ENCODE measurements at regions not wholly inside any gene's neighbourhood (a gene's known extent, or its start where the extent isn't known, plus 50 kb on each side); places are given as distances from the start of the nearest gene placed in this dataset.
"Not testable (repeated sequence)": the region's sequence is repeated elsewhere in the genome, so short reads cannot be mapped to it uniquely, and the experiment has no call there.

GRCh38 chr2:166743482-166743881 lies 144.8 kb upstream of the XIRP2 start:
- DNase-seq (ENCODE audit: low read depth, low spot score); H3K4me3 ChIP-seq (replicated peaks in 1 of 2; ENCODE audit: low read depth in 1 of 2, low read length in 2 of 2); H2AFZ ChIP-seq (ENCODE audit: low read depth, low read length, poor library complexity, severe bottlenecking); H3K4me1 ChIP-seq (ENCODE audit: control insufficient read depth in 1 of 2, insufficient read depth in 2 of 2, low read length in 2 of 2); H3K79me2 ChIP-seq (ENCODE audit: insufficient read depth, low read length); H4K20me1 ChIP-seq (ENCODE audit: insufficient read depth); intact Hi-C loops (cut with micrococcal nuclease); H3K27ac ChIP-seq (ENCODE audit: low read depth, low read length); POLR2A ChIA-PET; H3K9ac ChIP-seq (ENCODE audit: low read length); CTCF ChIA-PET; H3K4me2 ChIP-seq (ENCODE audit: low read length); RAD21 ChIA-PET (ENCODE audit: low non-redundant PET in 1 of 2, low total read pairs in 2 of 2, uncharacterized antibody in 2 of 2, unreplicated experiment in 2 of 2); H3K27me3 ChIP-seq (ENCODE audit: insufficient read depth, low read length); BruUV-seq (replicated peaks); H3K9me2 ChIP-seq (ENCODE audit: insufficient read depth); ATAC-seq; H3K36me3 ChIP-seq (ENCODE audit: control insufficient read depth in 1 of 2, insufficient read depth in 2 of 2, low read length in 2 of 2): not testable (repeated sequence)
- H3K9me3 ChIP-seq (ENCODE audit: control insufficient read depth in 1 of 2, insufficient read depth in 1 of 2, low read depth in 1 of 2, low read length in 2 of 2): peaks cover 0 to 17% of the 10 kb centered on the region in 2 experiments; a peak in 1 of 4 replicates

- H3K4me1 ChIP-seq (ENCODE audit: control insufficient read depth in 1 of 2, insufficient read depth in 2 of 2, low read length in 2 of 2): no peaks in the 10 kb centered on the region
- H3K36me3 ChIP-seq (ENCODE audit: control insufficient read depth in 1 of 2, insufficient read depth in 2 of 2, low read length in 2 of 2): no peaks in the 10 kb centered on the region
- H4K20me1 ChIP-seq (ENCODE audit: insufficient read depth): no peaks in the 10 kb centered on the region
- intact Hi-C loops (cut with micrococcal nuclease): no loop called here
- H3K9ac ChIP-seq (ENCODE audit: low read length): no peak overlapping the region
- H2AFZ ChIP-seq (ENCODE audit: low read depth, low read length, poor library complexity, severe bottlenecking): no peak overlapping the region
- H3K27me3 ChIP-seq (ENCODE audit: insufficient read depth, low read length): no peaks in the 10 kb centered on the region
- BruUV-seq (replicated peaks): no TSS peak
- H3K79me2 ChIP-seq (ENCODE audit: insufficient read depth, low read length): no peaks in the 10 kb centered on the region
- no peak overlapping the region for H3K4me3 ChIP-seq (replicated peaks in 1 of 2; ENCODE audit: low read depth in 1 of 2, low read length in 2 of 2)
- POLR2A ChIA-PET: no interaction called here
- ATAC-seq: no peak
- H3K9me3 ChIP-seq (ENCODE audit: control insufficient read depth in 1 of 2, insufficient read depth in 1 of 2, low read depth in 1 of 2, low read length in 2 of 2): peaks cover 0 to 17% of the 10 kb centered on the region in 2 experiments; a peak in 2 of 4 replicates
- no peak for TF ChIP-seq SP1 (IDR thresholded peaks at IDR 0.05; ENCODE audit: low read depth)
- no peak for TF ChIP-seq ZNF274 (IDR thresholded peaks at IDR 0.05; ENCODE audit: low read depth, low read length)
- no peak for TF ChIP-seq TCF7L2 (IDR thresholded peaks at IDR 0.05; ENCODE audit: borderline replicate concordance, extremely low read depth, insufficient read depth, insufficient read length)
- no peak for TF ChIP-seq EZH2 (IDR thresholded peaks at IDR 0.05)
- TF ChIP-seq SIN3A (IDR thresholded peaks at IDR 0.05; ENCODE audit: low read depth): no peak
- no peak for TF ChIP-seq POLR2A (IDR thresholded peaks at IDR 0.05; ENCODE audit: borderline replicate concordance, extremely low read depth, insufficient read depth, insufficient read length)
- TF ChIP-seq CEBPB (IDR thresholded peaks at IDR 0.05; ENCODE audit: low read depth): no peak
- TF ChIP-seq ELF1 (IDR thresholded peaks at IDR 0.05; ENCODE audit: borderline replicate concordance, low read depth): no peak
- no peak for TF ChIP-seq REST (IDR thresholded peaks at IDR 0.05; ENCODE audit: low read depth)
- TF ChIP-seq YY1 (IDR thresholded peaks at IDR 0.05; ENCODE audit: extremely low read depth, insufficient replicate concordance, low read depth, low read length): no peak
- TF ChIP-seq ATF3 (IDR thresholded peaks at IDR 0.05): no peak
- H3K9me2 ChIP-seq (ENCODE audit: insufficient read depth): no peaks in the 10 kb centered on the region
- CTCF ChIA-PET: no interaction called here
- no peak overlapping the region for H3K4me2 ChIP-seq (ENCODE audit: low read length)
- no peak for DNase-seq (ENCODE audit: low read depth, low spot score)
- H3K27ac ChIP-seq (ENCODE audit: low read depth, low read length): no peak overlapping the region
- RAD21 ChIA-PET (ENCODE audit: low non-redundant PET in 1 of 2, low total read pairs in 2 of 2, uncharacterized antibody in 2 of 2, unreplicated experiment in 2 of 2): no interaction called here
Measured at GRCh38 chr2:166727095-166727494, 161.2 kb upstream of the XIRP2 start.
